NCI-H774 (cell line): ENCODE measurements at regions not wholly inside any gene's neighbourhood (a gene's known extent, or its start where the extent isn't known, plus 50 kb on each side); places are given as distances from the start of the nearest gene placed in this dataset.
"Not testable (repeated sequence)": the region's sequence is repeated elsewhere in the genome, so short reads cannot be mapped to it uniquely, and the experiment has no call there.

ENCODE experiments used
- DNase-seq: peaks from one replicate; lab custom pipeline; 2025; lab: John Stamatoyannopoulos, UW

- no peak for DNase-seq
Observed at GRCh38 chr2:131828164-131828561, 300.5 kb downstream of the CCDC74A start.

GRCh38 chr2:131828633-131829455, 301.2 kb downstream of the CCDC74A start:
- DNase-seq, result not testable (repeated sequence)

GRCh38 chr2:131829456-131830241, 302.0 kb downstream of the CCDC74A start:
- DNase-seq, result not testable (repeated sequence)

- not testable (repeated sequence) for DNase-seq
Observed at GRCh38 chr2:131830242-131830945, 302.7 kb downstream of the CCDC74A start.

- not testable (repeated sequence) for DNase-seq
Observed at GRCh38 chr2:131830946-131831310, 303.2 kb downstream of the CCDC74A start.

- not testable (repeated sequence) for DNase-seq
Observed at GRCh38 chr2:131831450-131832208, 303.9 kb downstream of the CCDC74A start.

- DNase-seq, result not testable (repeated sequence)
Observed at GRCh38 chr2:131832209-131832780, 304.6 kb downstream of the CCDC74A start.

GRCh38 chr2:131832917-131833316, 305.2 kb downstream of the CCDC74A start:
- DNase-seq, result not testable (repeated sequence)

GRCh38 chr2:131833367-131834202, 305.9 kb downstream of the CCDC74A start:
- DNase-seq, result not testable (repeated sequence)

GRCh38 chr2:131834203-131835020, 306.7 kb downstream of the CCDC74A start:
- DNase-seq, result not testable (repeated sequence)

- not testable (repeated sequence) for DNase-seq
Observed at GRCh38 chr2:131835022-131835421, 307.3 kb downstream of the CCDC74A start.

GRCh38 chr2:131835621-131836091, 308.0 kb downstream of the CCDC74A start:
- DNase-seq, result no peak

GRCh38 chr2:131836116-131836515, 308.4 kb downstream of the CCDC74A start:
- not testable (repeated sequence) for DNase-seq

- DNase-seq, result not testable (repeated sequence)
Observed at GRCh38 chr2:131844044-131844443, 316.4 kb downstream of the CCDC74A start.

GRCh38 chr2:131856202-131856601, 305.6 kb downstream of the ANKRD30BL start:
- DNase-seq, result not testable (repeated sequence)

GRCh38 chr2:131858197-131858596, 303.6 kb downstream of the ANKRD30BL start:
- DNase-seq, result not testable (repeated sequence)
